SHP77 (cell line): ENCODE measurements at regions not wholly inside any gene's neighbourhood (a gene's known extent, or its start where the extent isn't known, plus 50 kb on each side); places are given as distances from the start of the nearest gene placed in this dataset.

Source experiments
- DNase-seq, 2 experiments: peaks; one replicate each; lab custom pipeline; 2025; lab: John Stamatoyannopoulos, UW

GRCh38 chrX:131778269-131779218 is 234.7 kb downstream of the OR13H1 start:
- DNase-seq = no peak

DNA sequence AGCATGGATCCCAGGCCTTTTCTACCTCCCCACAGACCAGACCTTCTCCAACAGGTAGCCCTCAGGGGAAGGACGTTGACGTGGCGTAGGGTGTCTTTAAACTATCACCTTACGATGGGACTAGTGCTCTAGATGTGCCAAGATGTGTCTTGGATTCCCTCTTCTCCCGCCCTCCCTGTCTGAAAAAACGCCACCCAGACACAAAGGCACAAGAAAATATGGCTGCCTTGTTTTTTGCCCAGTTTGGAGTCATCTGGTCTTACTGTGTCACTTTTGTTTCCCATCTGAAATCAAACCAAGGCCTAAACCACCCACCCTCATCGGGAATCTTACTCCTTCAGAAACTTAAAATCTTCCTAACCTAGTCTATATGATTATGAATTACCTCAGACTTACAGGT is 235.4 kb downstream of the OR13H1 start:
- DNase-seq = no peak

DNA sequence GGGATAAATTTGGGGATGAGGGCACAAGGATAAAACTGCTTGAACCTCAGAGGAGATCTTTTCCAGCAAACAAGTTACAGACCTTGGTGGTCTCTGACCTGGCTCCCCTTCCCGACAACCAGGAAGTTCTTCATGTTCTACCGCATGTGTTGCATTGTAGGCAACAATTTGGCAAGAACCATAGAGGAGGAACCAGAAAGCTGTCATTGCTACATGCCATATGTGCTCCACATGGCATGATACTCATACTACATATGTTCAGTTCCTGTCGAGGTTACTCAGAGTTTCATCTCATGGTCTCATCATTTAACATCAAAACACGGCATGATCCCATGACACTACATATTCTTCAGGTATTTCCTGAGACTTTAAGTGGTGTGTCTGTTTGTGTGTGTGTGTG is 235.9 kb downstream of the OR13H1 start:
- DNase-seq = no peak

GRCh38 chrX:131782646-131783045 is 238.8 kb downstream of the OR13H1 start:
- no peak for DNase-seq

GRCh38 chrX:131783555-131784308 is 239.4 kb upstream of the STK26 start:
- DNase-seq = no peak

DNA sequence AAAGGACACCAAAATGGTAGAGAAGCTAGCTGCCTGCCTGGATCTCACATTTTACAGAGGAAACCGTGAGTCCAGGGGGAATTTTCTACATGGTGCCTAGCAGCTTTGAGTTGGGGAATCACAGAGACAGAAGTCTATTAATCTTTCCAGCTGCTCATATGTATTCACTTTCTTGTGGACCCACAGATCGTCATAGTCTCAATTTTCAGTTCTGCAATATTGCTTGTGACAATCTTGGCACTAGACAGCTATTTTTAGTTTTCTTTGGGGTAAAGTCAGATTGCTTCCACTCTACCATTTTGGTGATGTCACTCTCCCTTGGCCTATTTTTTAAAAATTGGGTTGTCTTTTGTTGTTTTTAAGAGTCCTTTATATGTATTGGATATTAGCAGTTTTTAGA is 233.4 kb upstream of the STK26 start:
- no peak for DNase-seq

- DNase-seq = no peak
These were observed 231.3 kb upstream of the STK26 start for GRCh38 chrX:131791608-131792355.

DNA sequence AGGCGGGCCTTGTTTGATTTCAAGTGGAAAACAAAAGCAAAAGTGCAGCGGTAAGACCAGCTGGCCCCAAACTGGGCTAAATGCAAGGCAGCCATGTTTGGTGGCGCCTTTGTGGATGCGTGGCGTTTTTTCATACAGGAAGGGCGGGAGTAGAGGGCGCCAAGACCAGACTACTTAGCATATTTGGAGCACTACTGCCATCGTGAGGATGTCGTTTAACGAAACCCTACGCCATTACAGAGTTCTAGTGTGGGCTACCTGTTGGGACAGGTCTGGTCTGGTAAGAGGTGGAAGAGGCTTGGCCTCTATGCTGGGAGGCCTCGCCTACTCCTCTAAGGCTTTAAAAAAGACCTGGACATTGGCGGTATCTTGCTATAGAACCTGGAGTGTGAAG is 230.7 kb upstream of the STK26 start:
- no peak for DNase-seq

DNA sequence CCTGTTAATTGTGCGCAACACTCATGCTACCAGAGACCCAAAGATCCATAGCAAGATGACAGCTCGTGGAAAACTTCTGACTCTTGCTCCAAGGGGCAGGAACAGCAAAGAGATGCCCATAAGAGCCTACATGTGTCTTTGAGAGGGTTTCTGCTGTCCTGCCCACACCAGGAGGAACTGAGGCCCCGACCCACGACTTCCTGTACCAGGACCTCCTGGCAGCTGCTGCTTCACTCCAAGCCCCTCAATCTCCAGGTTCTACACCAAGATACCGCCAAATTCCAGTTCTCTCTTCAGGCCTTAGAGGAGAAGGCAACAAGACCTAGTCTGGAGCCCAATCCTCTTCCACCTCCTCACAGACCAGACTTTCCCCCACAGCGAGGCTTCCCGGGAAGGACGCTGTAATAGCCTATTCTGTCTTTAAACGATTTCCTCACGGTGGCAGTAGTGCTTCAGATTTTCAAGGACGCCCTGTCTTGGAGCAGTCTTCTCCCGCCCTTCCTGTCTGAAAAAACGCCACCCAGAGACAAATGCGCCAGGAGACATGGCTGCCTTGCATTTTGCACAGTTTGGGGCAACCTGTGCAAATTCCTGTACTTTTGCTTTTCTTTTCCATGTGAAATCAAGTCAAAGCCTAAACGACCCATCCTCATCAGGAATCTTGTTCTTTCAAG is 230.2 kb upstream of the STK26 start:
- DNase-seq = no peak

GRCh38 chrX:131795442-131796229 is 227.5 kb upstream of the STK26 start:
- no peak for DNase-seq

DNA sequence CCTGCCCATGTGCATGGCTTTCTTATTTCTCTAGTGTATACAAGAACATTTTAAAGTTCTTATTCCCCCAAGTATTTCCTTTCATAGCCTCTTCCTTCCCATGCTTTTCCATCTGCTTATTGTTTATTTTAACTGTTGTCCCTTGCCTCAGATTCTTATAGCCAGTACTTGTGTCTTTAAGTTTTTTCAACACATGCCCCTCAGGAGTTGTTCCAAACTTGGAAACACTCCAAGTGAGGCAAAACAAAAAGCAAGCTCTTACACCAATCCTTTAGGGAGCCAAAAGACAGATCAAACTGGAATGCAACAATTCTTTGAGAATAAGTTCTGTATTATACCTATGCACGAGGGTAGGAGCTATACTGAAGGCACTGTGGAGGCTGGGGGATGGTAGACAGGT is 222.0 kb upstream of the STK26 start:
- no peak for DNase-seq

- DNase-seq = no peak
These were observed 221.2 kb upstream of the STK26 start for GRCh38 chrX:131801911-131802310.

DNA sequence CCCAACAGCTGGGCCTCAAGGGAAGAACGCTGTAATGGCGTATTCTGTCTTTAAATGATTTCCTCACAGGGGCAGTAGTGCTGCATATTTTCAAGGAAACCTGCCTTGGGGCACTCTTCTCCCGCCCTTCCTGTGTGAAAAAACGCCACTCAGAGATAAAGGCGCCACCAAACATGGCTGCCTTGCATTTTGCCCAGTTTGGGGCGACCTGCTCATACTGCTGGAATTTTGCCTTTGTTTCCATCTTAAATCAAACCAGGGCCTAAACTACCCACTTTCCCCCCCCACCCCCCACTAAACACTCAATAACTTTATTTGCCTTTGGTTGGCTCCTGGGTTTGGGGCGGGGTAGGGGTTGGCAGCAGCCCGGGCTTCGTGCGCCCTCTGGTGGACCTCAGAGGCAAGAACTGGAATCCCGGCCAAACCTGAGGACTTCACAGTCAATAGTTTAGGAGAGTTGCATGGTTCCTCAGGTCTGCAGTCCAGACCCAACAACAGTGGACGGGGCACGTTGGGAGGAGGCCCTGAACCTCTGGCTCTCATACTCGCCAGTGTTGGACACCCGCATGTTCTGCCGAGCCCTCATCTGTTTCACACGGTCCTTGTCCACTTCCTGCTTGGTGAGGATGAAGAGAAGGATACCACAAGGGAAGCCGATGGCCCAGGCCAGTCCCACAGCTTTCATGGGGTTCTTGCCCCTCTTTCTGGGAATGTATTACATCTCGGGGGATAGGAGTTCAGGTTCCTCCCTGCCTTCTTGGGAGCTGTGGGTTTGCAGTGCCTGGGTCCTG is 220.1 kb upstream of the STK26 start:
- no peak for DNase-seq

- no peak for DNase-seq
These were observed 210.0 kb upstream of the STK26 start for GRCh38 chrX:131812847-131813825.

- DNase-seq = no peak
These were observed 206.5 kb upstream of the STK26 start for GRCh38 chrX:131816551-131817136.

DNA sequence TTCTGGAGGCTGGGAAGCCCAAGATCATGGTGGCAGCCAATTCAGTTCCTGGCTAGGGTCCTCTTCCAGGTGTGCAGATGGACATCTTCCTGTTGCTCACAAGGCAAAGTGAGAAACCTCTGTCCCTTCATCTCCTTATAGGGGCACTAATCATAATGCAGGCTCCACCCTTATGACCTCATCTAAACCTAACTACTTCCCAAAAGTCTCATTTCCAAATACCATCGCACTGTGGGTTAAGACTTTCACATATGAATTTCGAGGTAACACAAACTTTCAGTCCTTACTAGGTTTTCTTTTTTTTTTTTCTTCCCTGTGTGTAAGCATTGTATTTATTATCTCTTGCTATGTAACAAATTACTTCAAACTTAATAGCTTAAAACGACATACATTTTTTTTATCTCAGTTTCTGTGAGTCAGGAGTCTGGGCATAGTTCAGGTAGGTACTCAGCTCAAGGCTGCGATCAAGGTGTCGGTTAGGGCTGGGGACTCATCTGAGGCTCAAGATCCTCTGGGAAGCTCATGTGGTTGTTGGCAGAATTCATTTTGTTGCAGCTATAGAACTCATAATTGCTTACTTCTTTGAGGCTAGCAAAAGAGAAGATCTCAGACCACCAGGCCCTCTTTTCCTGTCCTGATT is 204.7 kb upstream of the STK26 start:
- DNase-seq = no peak

DNA sequence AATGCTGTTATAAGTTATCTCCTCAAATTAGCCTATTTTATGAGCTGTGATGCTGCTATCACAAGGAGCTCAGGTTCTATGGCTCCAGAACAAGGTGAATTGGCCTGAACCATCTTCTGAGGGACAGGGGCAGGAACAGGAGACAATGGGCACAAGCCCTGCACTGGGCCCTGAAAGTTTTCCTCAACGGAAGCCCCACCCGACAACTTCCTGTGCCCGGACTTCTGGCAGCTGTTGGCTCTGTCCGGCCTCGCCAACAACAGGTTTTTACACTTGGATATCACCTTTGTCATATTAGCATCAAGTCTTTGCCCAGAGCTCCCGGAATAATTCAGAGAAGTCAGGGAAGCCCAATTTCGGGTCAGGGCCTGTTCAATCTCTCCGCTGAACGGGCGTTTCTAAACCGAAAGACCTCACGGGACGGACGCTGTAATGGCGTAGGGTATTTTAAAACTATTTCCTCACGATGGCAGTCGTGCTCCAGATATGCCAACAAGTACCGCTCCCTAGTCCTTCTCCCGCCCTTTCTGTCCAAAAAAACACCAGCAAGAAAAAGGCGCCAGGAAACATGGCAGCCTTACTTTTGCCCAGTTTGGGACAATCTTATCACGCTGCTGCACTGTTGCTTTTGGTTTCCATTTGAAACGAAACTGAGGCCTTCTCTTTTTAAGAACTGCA is 201.0 kb upstream of the STK26 start:
- no peak for DNase-seq

GRCh38 chrX:131826572-131826971 is 196.5 kb upstream of the STK26 start:
- DNase-seq = no peak
